Gastroesophageal sphincter (tissue), 4 donors: ENCODE measurements at regions not wholly inside any gene's neighbourhood (a gene's known extent, or its start where the extent isn't known, plus 50 kb on each side); places are given as distances from the start of the nearest gene placed in this dataset.

Experiments
- ATAC-seq: fragments of 150-250 bp; one replicate; pipeline ENCODE4 v1.9.1; 2016; ENCODE audit warnings: mild to moderate bottlenecking, moderate library complexity
- H3K27ac ChIP-seq, 4 donors: fragments of 200-600 bp; sonication (generic) in 3 of 4; 1 replicate in 3 of 4; 2 replicates in 1 of 4; pipeline ENCODE4 v1.5.1; 2016 to 2019
- H3K27me3 ChIP-seq: fragments of 200-600 bp; sonication (generic); one replicate; pipeline ENCODE4 v1.5.1; 2019
- H3K36me3 ChIP-seq, 2 donors: fragments of 200-600 bp; sonication (generic); one replicate each; pipeline ENCODE4 v1.5.1; 2019; ENCODE audit warnings: control low read depth in 1 of 2
- H3K4me1 ChIP-seq, 3 donors: fragments of 200-600 bp; sonication (generic); 1 replicate in 2 of 3; 2 replicates in 1 of 3; pipeline ENCODE4 v1.5.1; 2016 to 2019; ENCODE audit warnings: control low read depth in 2 of 3
- H3K4me3 ChIP-seq, 2 donors: fragments of 200-600 bp; sonication (generic); one replicate each; pipeline ENCODE4 v1.5.1; 2019; ENCODE audit warnings: mild to moderate bottlenecking in 1 of 2, moderate library complexity in 1 of 2
- H3K9me3 ChIP-seq, 3 donors: fragments of 200-600 bp; sonication (generic); one replicate each; pipeline ENCODE4 v1.5.1; 2017 to 2019; ENCODE audit warnings: control low read depth in 2 of 3
- EP300 ChIP-seq: sonication (generic); formaldehyde crosslinking; IDR thresholded peaks from one replicate; pipeline ENCODE4 v1.6.1; 2017; ENCODE audit warnings: antibody characterized with exemption, mild to moderate bottlenecking
- POLR2A ChIP-seq, 2 donors: fragments of 450-650 bp; IDR thresholded peaks; one replicate each; pipeline ENCODE4 v1.6.1; 2017; ENCODE audit warnings: antibody characterized with exemption in 2 of 2, mild to moderate bottlenecking in 2 of 2, moderate library complexity in 1 of 2
- POLR2AphosphoS5 ChIP-seq: sonication (generic); formaldehyde crosslinking; IDR thresholded peaks from one replicate; pipeline ENCODE4 v1.6.1; 2017; ENCODE audit warnings: antibody characterized with exemption
- WGBS, 2 donors: methylation state at CpG; one replicate each; pipeline ENCODE4 v1.1.5; 2018; ENCODE audit warnings: low coverage in 1 of 2; 5-methylcytosine and 5-hydroxymethylcytosine counted together
- small RNA-seq, 4 donors: library from RNA; depleted of rRNA; stranded (forward); fragments of <200 nt; gene quantifications; one replicate each; pipeline ENCODE3, GENCODE V24; 2016
- TF ChIP-seq, protein P1 (sequence below), 4 experiments: fragments of 200-600 bp in 2 of 4; fragments of 450-650 bp in 2 of 4; sonication (generic) in 1 of 4; IDR thresholded peaks; one replicate each; pipeline ENCODE4 v1.5.1; 2017 to 2019; ENCODE audit warnings: antibody characterized with exemption in 4 of 4, mild to moderate bottlenecking in 2 of 4, moderate library complexity in 2 of 4

DNA sequence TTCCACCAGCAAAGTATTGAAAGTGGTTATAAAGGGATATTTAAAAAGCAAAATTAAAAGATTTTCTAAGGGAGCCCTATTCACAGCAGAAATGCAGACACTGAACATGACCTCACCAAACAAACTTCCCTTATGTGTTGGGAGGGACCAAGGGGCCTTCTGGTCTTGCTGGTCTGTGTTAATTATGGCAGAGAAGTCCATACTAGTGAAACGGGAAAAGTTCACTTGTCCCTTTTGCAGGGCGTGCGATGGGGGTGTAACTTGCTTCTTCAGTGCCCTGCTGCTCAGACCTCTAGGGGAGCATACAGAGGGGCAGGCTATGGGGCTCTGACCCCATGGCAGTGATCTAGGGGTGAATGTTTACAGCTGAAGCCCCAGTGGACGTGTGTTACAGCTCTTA, 53.0 kb upstream of the ZNF337 start:
- Histone ChIP-seq H3K4me3 (no peak overlapping the region), H3K27me3 (no peaks in the 10 kb centered on the region), H3K4me1 (peaks cover 0 to 4% (median 0%) of the 10 kb centered on the region in 3 donors), H3K9me3 (no peaks in the 10 kb centered on the region), H3K36me3 (no peaks in the 10 kb centered on the region), H3K27ac (no peak overlapping the region)
- TF ChIP-seq POLR2A (IDR thresholded peaks at IDR 0.05) (no peak), EP300 (no peak), POLR2AphosphoS5 (no peak)
- TF ChIP-seq, protein P1, sequence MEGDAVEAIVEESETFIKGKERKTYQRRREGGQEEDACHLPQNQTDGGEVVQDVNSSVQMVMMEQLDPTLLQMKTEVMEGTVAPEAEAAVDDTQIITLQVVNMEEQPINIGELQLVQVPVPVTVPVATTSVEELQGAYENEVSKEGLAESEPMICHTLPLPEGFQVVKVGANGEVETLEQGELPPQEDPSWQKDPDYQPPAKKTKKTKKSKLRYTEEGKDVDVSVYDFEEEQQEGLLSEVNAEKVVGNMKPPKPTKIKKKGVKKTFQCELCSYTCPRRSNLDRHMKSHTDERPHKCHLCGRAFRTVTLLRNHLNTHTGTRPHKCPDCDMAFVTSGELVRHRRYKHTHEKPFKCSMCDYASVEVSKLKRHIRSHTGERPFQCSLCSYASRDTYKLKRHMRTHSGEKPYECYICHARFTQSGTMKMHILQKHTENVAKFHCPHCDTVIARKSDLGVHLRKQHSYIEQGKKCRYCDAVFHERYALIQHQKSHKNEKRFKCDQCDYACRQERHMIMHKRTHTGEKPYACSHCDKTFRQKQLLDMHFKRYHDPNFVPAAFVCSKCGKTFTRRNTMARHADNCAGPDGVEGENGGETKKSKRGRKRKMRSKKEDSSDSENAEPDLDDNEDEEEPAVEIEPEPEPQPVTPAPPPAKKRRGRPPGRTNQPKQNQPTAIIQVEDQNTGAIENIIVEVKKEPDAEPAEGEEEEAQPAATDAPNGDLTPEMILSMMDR (IDR thresholded peaks at IDR 0.05), result no peak
- WGBS, 2 donors, result 33 to 52% methylated on average over 1 to 2 of the region's 4 CpGs
- ATAC-seq, result no peak

Small RNA genes lying in the stretch of these regions (small RNA-seq; reads per million reads assigned to genes)
- 0 reads per million in 4 donors for gene CFTRP1
